Liver (tissue), 7 donors: ENCODE measurements at regions not wholly inside any gene's neighbourhood (a gene's known extent, or its start where the extent isn't known, plus 50 kb on each side); places are given as distances from the start of the nearest gene placed in this dataset.

Experiments used
- DNase-seq: peaks from one replicate; pipeline ENCODE4 v3.0.0-alpha.2; 2017; ENCODE audit warnings: low spot score
- H3K27ac ChIP-seq, 2 donors: one replicate each; pipeline ENCODE4 v1.7.0; 2013; ENCODE audit warnings: inconsistent platforms in 2 of 2, low read length in 2 of 2, control low read depth in 1 of 2, low read depth in 1 of 2, mild to moderate bottlenecking in 1 of 2
- H3K27me3 ChIP-seq, 4 donors: one replicate each; pipeline versions ENCODE4 v1.6.1 to v1.7.0; 2013; ENCODE audit warnings: low read length in 3 of 4, inconsistent platforms in 1 of 4, mild to moderate bottlenecking in 1 of 4, moderate library complexity in 1 of 4; ENCODE audit not compliant: control insufficient read depth in 4 of 4, insufficient read depth in 4 of 4
- H3K36me3 ChIP-seq, 4 donors: one replicate each; pipeline versions ENCODE4 v1.6.1 to v1.7.0; 2013; ENCODE audit warnings: low read length in 3 of 4, mild to moderate bottlenecking in 3 of 4, low read depth in 1 of 4, moderate library complexity in 1 of 4; ENCODE audit not compliant: control insufficient read depth in 4 of 4, insufficient read depth in 3 of 4
- H3K4me1 ChIP-seq, 4 donors: one replicate each; pipeline versions ENCODE4 v1.6.1 to v1.7.0; 2013; ENCODE audit warnings: low read length in 3 of 4, mild to moderate bottlenecking in 3 of 4, moderate library complexity in 1 of 4; ENCODE audit not compliant: control insufficient read depth in 4 of 4, insufficient read depth in 4 of 4
- H3K4me3 ChIP-seq, 3 donors: one replicate each; pipeline versions ENCODE4 v1.6.1 to v1.7.0; 2013; ENCODE audit warnings: low read length in 3 of 3, control low read depth in 1 of 3, low read depth in 1 of 3, mild to moderate bottlenecking in 1 of 3
- H3K9ac ChIP-seq, 2 donors: one replicate each; pipeline ENCODE4 v1.7.0; 2013; ENCODE audit warnings: low read length in 2 of 2, mild to moderate bottlenecking in 2 of 2, moderate library complexity in 2 of 2, control low read depth in 1 of 2, low read depth in 1 of 2
- H3K9me3 ChIP-seq, 4 donors: one replicate each; pipeline versions ENCODE4 v1.6.1 to v1.7.0; 2013; ENCODE audit warnings: low read length in 3 of 4; ENCODE audit not compliant: control insufficient read depth in 4 of 4
- EGR1 ChIP-seq, 2 donors: IDR thresholded peaks; 2 replicates each; pipeline ENCODE4 v1.6.1; 2016 to 2018; ENCODE audit warnings: antibody characterized with exemption in 2 of 2, low read depth in 2 of 2
- FOXA1 ChIP-seq: IDR thresholded peaks from 2 replicates; pipeline ENCODE4 v1.6.1; 2016; ENCODE audit warnings: antibody characterized with exemption
- FOXA2 ChIP-seq: IDR thresholded peaks from 2 replicates; pipeline ENCODE4 v1.6.1; 2016; ENCODE audit warnings: antibody characterized with exemption
- GABPA ChIP-seq, 2 donors: IDR thresholded peaks in 1 of 2; conservative IDR thresholded peaks in 1 of 2; 2 replicates each; pipeline ENCODE4 v1.6.1; 2016; ENCODE audit warnings: antibody characterized with exemption in 2 of 2, mild to moderate bottlenecking in 1 of 2, moderate library complexity in 1 of 2
- HNF4A ChIP-seq, 2 donors: conservative IDR thresholded peaks; 2 replicates each; pipeline ENCODE4 v1.6.1; 2016; ENCODE audit warnings: antibody characterized with exemption in 2 of 2, mild to moderate bottlenecking in 2 of 2
- HNF4G ChIP-seq: IDR thresholded peaks from 2 replicates; pipeline ENCODE4 v1.6.1; 2016; ENCODE audit warnings: antibody characterized with exemption
- JUND ChIP-seq, 2 donors: IDR thresholded peaks; 2 replicates each; pipeline ENCODE4 v1.6.1; 2016; ENCODE audit warnings: antibody characterized with exemption in 2 of 2
- MAX ChIP-seq: IDR thresholded peaks from 2 replicates; pipeline ENCODE4 v1.6.1; 2016; ENCODE audit warnings: antibody characterized with exemption
- NR2F2 ChIP-seq: IDR thresholded peaks from 2 replicates; pipeline ENCODE4 v1.6.1; 2016; ENCODE audit warnings: antibody characterized with exemption
- RAD21 ChIP-seq, 2 donors: IDR thresholded peaks; 2 replicates each; pipeline ENCODE4 v1.6.1; 2016; ENCODE audit warnings: antibody characterized with exemption in 2 of 2, mild to moderate bottlenecking in 2 of 2
- RXRA ChIP-seq, 2 donors: IDR thresholded peaks; 2 replicates each; pipeline ENCODE4 v1.6.1; 2017 to 2018; ENCODE audit warnings: antibody characterized with exemption in 2 of 2, mild to moderate bottlenecking in 1 of 2
- SP1 ChIP-seq: IDR thresholded peaks from 2 replicates; pipeline ENCODE4 v1.6.1; 2018; ENCODE audit warnings: antibody characterized with exemption, mild to moderate bottlenecking
- TAF1 ChIP-seq: conservative IDR thresholded peaks from 2 replicates; pipeline ENCODE4 v1.6.1; 2016; ENCODE audit warnings: antibody characterized with exemption, mild to moderate bottlenecking
- YY1 ChIP-seq: IDR thresholded peaks from 2 replicates; pipeline ENCODE4 v1.6.1; 2016; ENCODE audit warnings: antibody characterized with exemption, mild to moderate bottlenecking
- ZBTB33 ChIP-seq: IDR thresholded peaks from 2 replicates; pipeline ENCODE4 v1.6.1; 2016; ENCODE audit warnings: antibody characterized with exemption
- TF ChIP-seq, protein P1 (sequence below): IDR thresholded peaks from 2 replicates; pipeline ENCODE4 v1.6.1; 2016; ENCODE audit warnings: antibody characterized with exemption
- TF ChIP-seq, protein P2 (sequence below): fragments of 150-350 bp; IDR thresholded peaks from 2 replicates; pipeline ENCODE4 v1.5.1; 2017; ENCODE audit warnings: improper control_type of control experiment, low read depth, low read length; ENCODE audit not compliant: missing input control
- TF ChIP-seq, protein P3 (sequence below): IDR thresholded peaks from 2 replicates; pipeline ENCODE4 v1.6.1; 2016; ENCODE audit warnings: antibody characterized with exemption, mild to moderate bottlenecking
- donor health status: healthy.
- donor health status: healthy.
- donor health status: healthy.
- donor health status: healthy.

DNA sequence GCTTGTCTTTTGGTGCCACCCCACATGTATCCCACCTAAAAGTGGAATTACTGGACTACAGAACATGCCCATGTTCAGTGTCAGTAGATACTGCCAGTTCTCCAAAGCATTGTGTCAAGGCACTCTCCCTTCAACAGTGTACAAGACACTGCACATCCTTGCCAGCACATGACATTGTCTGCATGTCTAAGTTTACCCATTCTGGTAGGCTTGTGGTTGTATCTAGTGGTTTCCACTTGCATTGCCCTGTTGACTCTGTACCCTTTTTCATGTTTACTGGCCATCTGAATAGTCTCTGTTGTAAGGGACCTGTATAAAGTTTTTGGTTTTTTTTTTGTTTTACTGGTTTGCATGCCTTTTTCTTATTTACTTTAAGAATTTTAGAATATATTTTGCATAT, 222.4 kb upstream of the CNR1 start:
- Histone ChIP-seq H3K4me1 (peaks cover 0 to 3% (median 1%) of the 10 kb centered on the region in 4 donors), H3K27me3 (no peaks in the 10 kb centered on the region), H3K4me3 (no peak overlapping the region), H3K36me3 (no peaks in the 10 kb centered on the region), H3K27ac (no peak overlapping the region), H3K9ac (no peak overlapping the region), H3K9me3 (no peaks in the 10 kb centered on the region)
- DNase-seq: no peak
- TF ChIP-seq, protein P1, sequence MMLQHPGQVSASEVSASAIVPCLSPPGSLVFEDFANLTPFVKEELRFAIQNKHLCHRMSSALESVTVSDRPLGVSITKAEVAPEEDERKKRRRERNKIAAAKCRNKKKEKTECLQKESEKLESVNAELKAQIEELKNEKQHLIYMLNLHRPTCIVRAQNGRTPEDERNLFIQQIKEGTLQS: no peak
- TF ChIP-seq NR2F2: no peak
- TF ChIP-seq YY1: no peak
- no peak for TF ChIP-seq GABPA (IDR thresholded peaks at IDR 0.05 in 1 of 2, conservative IDR thresholded peaks at IDR 0.05 in 1 of 2)
- TF ChIP-seq, protein P2, sequence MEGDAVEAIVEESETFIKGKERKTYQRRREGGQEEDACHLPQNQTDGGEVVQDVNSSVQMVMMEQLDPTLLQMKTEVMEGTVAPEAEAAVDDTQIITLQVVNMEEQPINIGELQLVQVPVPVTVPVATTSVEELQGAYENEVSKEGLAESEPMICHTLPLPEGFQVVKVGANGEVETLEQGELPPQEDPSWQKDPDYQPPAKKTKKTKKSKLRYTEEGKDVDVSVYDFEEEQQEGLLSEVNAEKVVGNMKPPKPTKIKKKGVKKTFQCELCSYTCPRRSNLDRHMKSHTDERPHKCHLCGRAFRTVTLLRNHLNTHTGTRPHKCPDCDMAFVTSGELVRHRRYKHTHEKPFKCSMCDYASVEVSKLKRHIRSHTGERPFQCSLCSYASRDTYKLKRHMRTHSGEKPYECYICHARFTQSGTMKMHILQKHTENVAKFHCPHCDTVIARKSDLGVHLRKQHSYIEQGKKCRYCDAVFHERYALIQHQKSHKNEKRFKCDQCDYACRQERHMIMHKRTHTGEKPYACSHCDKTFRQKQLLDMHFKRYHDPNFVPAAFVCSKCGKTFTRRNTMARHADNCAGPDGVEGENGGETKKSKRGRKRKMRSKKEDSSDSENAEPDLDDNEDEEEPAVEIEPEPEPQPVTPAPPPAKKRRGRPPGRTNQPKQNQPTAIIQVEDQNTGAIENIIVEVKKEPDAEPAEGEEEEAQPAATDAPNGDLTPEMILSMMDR: no peak
- TF ChIP-seq RAD21 (IDR thresholded peaks at IDR 0.05): no peak
- no peak for TF ChIP-seq FOXA2
- no peak for TF ChIP-seq HNF4A (conservative IDR thresholded peaks at IDR 0.05)
- TF ChIP-seq SP1: no peak

DNA sequence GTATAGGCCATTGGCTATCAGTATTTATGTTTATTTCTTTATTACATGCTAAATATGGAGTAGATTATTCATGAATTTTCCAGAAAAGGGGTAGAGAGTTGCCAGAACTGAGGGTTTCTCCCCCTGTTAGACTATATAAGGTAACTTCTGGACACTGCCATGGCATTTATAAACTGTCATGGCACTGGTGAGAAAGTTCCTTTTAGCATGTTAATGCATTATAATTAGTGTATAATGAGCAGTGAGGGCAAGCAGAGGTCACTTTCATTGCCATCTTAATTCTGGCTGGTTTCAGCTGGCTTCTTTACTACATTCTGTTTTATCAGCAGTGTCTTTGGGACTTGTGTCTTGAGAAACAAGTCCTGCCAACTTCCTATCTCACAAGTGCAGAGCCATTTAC, 220.0 kb upstream of the CNR1 start:
- Histone ChIP-seq H3K27me3 (no peaks in the 10 kb centered on the region), H3K27ac (no peak overlapping the region), H3K9me3 (no peaks in the 10 kb centered on the region), H3K36me3 (no peaks in the 10 kb centered on the region), H3K9ac (no peak overlapping the region), H3K4me1 (peaks cover 0 to 4% (median under 1%) of the 10 kb centered on the region in 4 donors), H3K4me3 (no peak overlapping the region)
- DNase-seq: no peak
- TF ChIP-seq ZBTB33 (no peak), GABPA (IDR thresholded peaks at IDR 0.05 in 1 of 2, conservative IDR thresholded peaks at IDR 0.05 in 1 of 2) (no peak), JUND (IDR thresholded peaks at IDR 0.05) (no peak), FOXA1 (no peak), FOXA2 (no peak), TAF1 (no peak), HNF4A (conservative IDR thresholded peaks at IDR 0.05) (no peak), SP1 (no peak), YY1 (no peak), NR2F2 (no peak), EGR1 (IDR thresholded peaks at IDR 0.05; ENCODE audit: low read depth in 2 of 2) (no peak), RAD21 (IDR thresholded peaks at IDR 0.05) (no peak), RXRA (IDR thresholded peaks at IDR 0.05) (no peak), HNF4G (no peak), MAX (no peak)
- TF ChIP-seq, protein P3, sequence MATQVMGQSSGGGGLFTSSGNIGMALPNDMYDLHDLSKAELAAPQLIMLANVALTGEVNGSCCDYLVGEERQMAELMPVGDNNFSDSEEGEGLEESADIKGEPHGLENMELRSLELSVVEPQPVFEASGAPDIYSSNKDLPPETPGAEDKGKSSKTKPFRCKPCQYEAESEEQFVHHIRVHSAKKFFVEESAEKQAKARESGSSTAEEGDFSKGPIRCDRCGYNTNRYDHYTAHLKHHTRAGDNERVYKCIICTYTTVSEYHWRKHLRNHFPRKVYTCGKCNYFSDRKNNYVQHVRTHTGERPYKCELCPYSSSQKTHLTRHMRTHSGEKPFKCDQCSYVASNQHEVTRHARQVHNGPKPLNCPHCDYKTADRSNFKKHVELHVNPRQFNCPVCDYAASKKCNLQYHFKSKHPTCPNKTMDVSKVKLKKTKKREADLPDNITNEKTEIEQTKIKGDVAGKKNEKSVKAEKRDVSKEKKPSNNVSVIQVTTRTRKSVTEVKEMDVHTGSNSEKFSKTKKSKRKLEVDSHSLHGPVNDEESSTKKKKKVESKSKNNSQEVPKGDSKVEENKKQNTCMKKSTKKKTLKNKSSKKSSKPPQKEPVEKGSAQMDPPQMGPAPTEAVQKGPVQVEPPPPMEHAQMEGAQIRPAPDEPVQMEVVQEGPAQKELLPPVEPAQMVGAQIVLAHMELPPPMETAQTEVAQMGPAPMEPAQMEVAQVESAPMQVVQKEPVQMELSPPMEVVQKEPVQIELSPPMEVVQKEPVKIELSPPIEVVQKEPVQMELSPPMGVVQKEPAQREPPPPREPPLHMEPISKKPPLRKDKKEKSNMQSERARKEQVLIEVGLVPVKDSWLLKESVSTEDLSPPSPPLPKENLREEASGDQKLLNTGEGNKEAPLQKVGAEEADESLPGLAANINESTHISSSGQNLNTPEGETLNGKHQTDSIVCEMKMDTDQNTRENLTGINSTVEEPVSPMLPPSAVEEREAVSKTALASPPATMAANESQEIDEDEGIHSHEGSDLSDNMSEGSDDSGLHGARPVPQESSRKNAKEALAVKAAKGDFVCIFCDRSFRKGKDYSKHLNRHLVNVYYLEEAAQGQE: no peak
- TF ChIP-seq, protein P2: no peak
- TF ChIP-seq, protein P1: no peak
